Erythroblast (primary cell): ENCODE measurements at regions not wholly inside any gene's neighbourhood (a gene's known extent, or its start where the extent isn't known, plus 50 kb on each side); places are given as distances from the start of the nearest gene placed in this dataset.

Source experiments
- DNase-seq, 2 experiments: peaks; one replicate each; lab custom pipeline; 2025; lab: John Stamatoyannopoulos, UW
- GATA1 ChIP-seq: IDR thresholded peaks from 2 replicates; pipeline ENCODE4 v1.6.1; 2011; ENCODE audit warnings: low read depth, mild to moderate bottlenecking, control low read depth, low read length, moderate library complexity
- POLR2A ChIP-seq: IDR thresholded peaks from 2 replicates; pipeline ENCODE4 v1.6.1; 2011; ENCODE audit warnings: mild to moderate bottlenecking, low read length

GRCh38 chr15:97804950-97805349, 155.6 kb upstream of the ARRDC4 start:
- DNase-seq: no peak

GRCh38 chr15:97806766-97807165, 153.7 kb upstream of the ARRDC4 start:
- TF ChIP-seq POLR2A (no peak), GATA1 (no peak)
- DNase-seq: no peak

More at GRCh38 chr15:97804950-97805349, 155.6 kb upstream of the ARRDC4 start:
- TF ChIP-seq POLR2A (no peak), GATA1 (no peak)

GRCh38 chr15:97815835-97816234, 144.7 kb upstream of the ARRDC4 start:
- TF ChIP-seq POLR2A: no peak
- TF ChIP-seq GATA1: no peak
- DNase-seq: no peak

GRCh38 chr15:97817276-97817890, 143.1 kb upstream of the ARRDC4 start:
- no peak for DNase-seq
- TF ChIP-seq GATA1: no peak
- TF ChIP-seq POLR2A: no peak

- DNase-seq: no peak
- TF ChIP-seq POLR2A (no peak), GATA1 (no peak)
Measured at GRCh38 chr15:97836003-97836402, 124.5 kb upstream of the ARRDC4 start.

GRCh38 chr15:97837896-97838295, 122.6 kb upstream of the ARRDC4 start:
- DNase-seq: no peak
- TF ChIP-seq POLR2A (no peak), GATA1 (no peak)

- no peak for TF ChIP-seq POLR2A
- TF ChIP-seq GATA1: no peak
- no peak for DNase-seq
Measured at GRCh38 chr15:97838606-97839210, 121.8 kb upstream of the ARRDC4 start.

GRCh38 chr15:97840501-97840900, 120.0 kb upstream of the ARRDC4 start:
- DNase-seq: no peak
- TF ChIP-seq GATA1: no peak
- TF ChIP-seq POLR2A: no peak

- TF ChIP-seq POLR2A (no peak), GATA1 (no peak)
- DNase-seq: no peak
Measured at GRCh38 chr15:97841558-97841957, 118.9 kb upstream of the ARRDC4 start.

- TF ChIP-seq GATA1: no peak
- no peak for TF ChIP-seq POLR2A
- DNase-seq: no peak
Measured at GRCh38 chr15:97849183-97849582, 111.3 kb upstream of the ARRDC4 start.

- DNase-seq: no peak
- no peak for TF ChIP-seq GATA1
- TF ChIP-seq POLR2A: no peak
Measured at GRCh38 chr15:97858296-97858695, 102.2 kb upstream of the ARRDC4 start.

GRCh38 chr15:97861529-97862260, 98.8 kb upstream of the ARRDC4 start:
- no peak for DNase-seq
- TF ChIP-seq POLR2A (no peak), GATA1 (no peak)

GRCh38 chr15:97866959-97867358, 93.5 kb upstream of the ARRDC4 start:
- DNase-seq: no peak
- TF ChIP-seq POLR2A (no peak), GATA1 (no peak)

- DNase-seq: no peak
- TF ChIP-seq POLR2A (no peak), GATA1 (no peak)
Measured at GRCh38 chr15:97867870-97868269, 92.6 kb upstream of the ARRDC4 start.
